Transverse colon (tissue), 4 donors: ENCODE measurements at regions not wholly inside any gene's neighbourhood (a gene's known extent, or its start where the extent isn't known, plus 50 kb on each side); places are given as distances from the start of the nearest gene placed in this dataset.

Experiments used
- DNase-seq: peaks from one replicate; pipeline ENCODE4 v3.0.0-alpha.2; 2019
- H3K27ac ChIP-seq, 4 donors: fragments of 200-600 bp; sonication (generic); 2 replicates each; pipeline ENCODE4 v1.5.1; 2016 to 2018; ENCODE audit warnings: inconsistent platforms in 4 of 4
- H3K27me3 ChIP-seq: fragments of 200-600 bp; sonication (generic); 2 replicates; pipeline ENCODE4 v1.5.1; 2017; ENCODE audit warnings: inconsistent platforms
- H3K36me3 ChIP-seq, 4 donors: fragments of 200-600 bp; sonication (generic); 2 replicates each; pipeline ENCODE4 v1.5.1; 2017 to 2019; ENCODE audit warnings: inconsistent platforms in 4 of 4
- H3K4me1 ChIP-seq, 4 donors: fragments of 200-600 bp; sonication (generic); 2 replicates each; pipeline ENCODE4 v1.5.1; 2017 to 2020; ENCODE audit warnings: inconsistent platforms in 4 of 4
- H3K4me3 ChIP-seq, 4 donors: fragments of 200-600 bp; sonication (generic); 1 replicate in 1 of 4; 2 replicates in 3 of 4; pipeline versions ENCODE4 v1.5.1 to v1.6.1; 2017 to 2019; ENCODE audit warnings: inconsistent platforms in 4 of 4
- H3K9me3 ChIP-seq, 2 donors: fragments of 200-600 bp; sonication (generic); 2 replicates each; pipeline ENCODE4 v1.5.1; 2017 to 2019; ENCODE audit warnings: inconsistent platforms in 2 of 2
- EP300 ChIP-seq: sonication (generic); formaldehyde crosslinking; IDR thresholded peaks from one replicate; pipeline ENCODE4 v1.6.1; 2017; ENCODE audit warnings: antibody characterized with exemption, low read depth
- POLR2A ChIP-seq: fragments of 450-650 bp; IDR thresholded peaks from one replicate; pipeline ENCODE4 v1.6.1; 2016; ENCODE audit warnings: antibody characterized with exemption, mild to moderate bottlenecking, moderate library complexity
- POLR2AphosphoS5 ChIP-seq, 3 donors: sonication (generic); formaldehyde crosslinking; IDR thresholded peaks; one replicate each; pipeline ENCODE4 v1.6.1; 2016; ENCODE audit warnings: antibody characterized with exemption in 3 of 3
- WGBS, 2 donors: methylation state at CpG; one replicate each; pipeline ENCODE4 v1.1.5; 2018; ENCODE audit warnings: low coverage in 1 of 2; 5-methylcytosine and 5-hydroxymethylcytosine counted together
- in situ Hi-C, 4 donors: fragments of 200-750 bp; cut with MboI; loops; one replicate each; pipeline versions ENCODE4 v1.15.0 to v1.15.1; 2017; ENCODE audit warnings: low sequenced_read_pairs in 3 of 4, low pct_ligation_motif_present in 1 of 4, low pct_unique_long_range_greater_than_20kb in 1 of 4
- intact Hi-C: fragments of 100-400 bp; cut with DNase I; formaldehyde crosslinking; loops from one replicate; pipeline ENCODE4 v1.15.1; 2023; ENCODE audit warnings: low total_unique reads
- TF ChIP-seq, protein P1 (sequence below), 5 experiments: fragments of 200-600 bp in 3 of 5; fragments of 450-650 bp in 2 of 5; sonication (generic) in 3 of 5; IDR thresholded peaks; 1 replicate in 2 of 5; 2 replicates in 3 of 5; pipeline ENCODE4 v1.5.1; 2016 to 2017; ENCODE audit warnings: antibody characterized with exemption in 5 of 5, inconsistent platforms in 3 of 5, mild to moderate bottlenecking in 2 of 5, moderate library complexity in 1 of 5

GRCh38 chr3:104582092-104582491 lies 784.6 kb upstream of the ALCAM start:
- TF ChIP-seq EP300 (no peak), POLR2A (no peak), POLR2AphosphoS5 (IDR thresholded peaks at IDR 0.05) (no peak)
- TF ChIP-seq, protein P1, sequence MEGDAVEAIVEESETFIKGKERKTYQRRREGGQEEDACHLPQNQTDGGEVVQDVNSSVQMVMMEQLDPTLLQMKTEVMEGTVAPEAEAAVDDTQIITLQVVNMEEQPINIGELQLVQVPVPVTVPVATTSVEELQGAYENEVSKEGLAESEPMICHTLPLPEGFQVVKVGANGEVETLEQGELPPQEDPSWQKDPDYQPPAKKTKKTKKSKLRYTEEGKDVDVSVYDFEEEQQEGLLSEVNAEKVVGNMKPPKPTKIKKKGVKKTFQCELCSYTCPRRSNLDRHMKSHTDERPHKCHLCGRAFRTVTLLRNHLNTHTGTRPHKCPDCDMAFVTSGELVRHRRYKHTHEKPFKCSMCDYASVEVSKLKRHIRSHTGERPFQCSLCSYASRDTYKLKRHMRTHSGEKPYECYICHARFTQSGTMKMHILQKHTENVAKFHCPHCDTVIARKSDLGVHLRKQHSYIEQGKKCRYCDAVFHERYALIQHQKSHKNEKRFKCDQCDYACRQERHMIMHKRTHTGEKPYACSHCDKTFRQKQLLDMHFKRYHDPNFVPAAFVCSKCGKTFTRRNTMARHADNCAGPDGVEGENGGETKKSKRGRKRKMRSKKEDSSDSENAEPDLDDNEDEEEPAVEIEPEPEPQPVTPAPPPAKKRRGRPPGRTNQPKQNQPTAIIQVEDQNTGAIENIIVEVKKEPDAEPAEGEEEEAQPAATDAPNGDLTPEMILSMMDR (IDR thresholded peaks at IDR 0.05) = no peak
- intact Hi-C loops (no loop called here), in situ Hi-C loops (no loop called here)
- peaks cover 0 to 6% of the 10 kb centered on the region in 2 donors for H3K9me3 ChIP-seq
- no peak for DNase-seq
- no peaks in the 10 kb centered on the region for H3K4me1 ChIP-seq
- H3K27ac ChIP-seq = no peak overlapping the region
- no peak overlapping the region for H3K4me3 ChIP-seq
- no peaks in the 10 kb centered on the region for H3K27me3 ChIP-seq
- no peaks in the 10 kb centered on the region for H3K36me3 ChIP-seq

GRCh38 chr3:104584682-104585081 lies 782.0 kb upstream of the ALCAM start:
- no peak for DNase-seq
- Histone ChIP-seq H3K4me3 (no peak overlapping the region), H3K9me3 (peaks cover 0 to 2% of the 10 kb centered on the region in 2 donors), H3K36me3 (no peaks in the 10 kb centered on the region), H3K27ac (no peak overlapping the region), H3K4me1 (no peaks in the 10 kb centered on the region), H3K27me3 (no peaks in the 10 kb centered on the region)
- 65 to 66% methylated on average over 4 to 5 of the region's 5 CpGs for WGBS, 2 donors
- TF ChIP-seq POLR2AphosphoS5 (IDR thresholded peaks at IDR 0.05) (no peak), POLR2A (no peak), EP300 (no peak)
- TF ChIP-seq, protein P1 (IDR thresholded peaks at IDR 0.05) = no peak
- intact Hi-C loops = no loop called here
- in situ Hi-C loops = no loop called here

GRCh38 chr3:104586344-104586743 lies 780.4 kb upstream of the ALCAM start:
- intact Hi-C loops = no loop called here
- no peak for DNase-seq
- Histone ChIP-seq H3K27ac (no peak overlapping the region), H3K9me3 (peaks cover 0 to 3% of the 10 kb centered on the region in 2 donors), H3K4me1 (no peaks in the 10 kb centered on the region), H3K27me3 (no peaks in the 10 kb centered on the region), H3K4me3 (no peak overlapping the region), H3K36me3 (no peaks in the 10 kb centered on the region)
- in situ Hi-C loops = no loop called here
- TF ChIP-seq, protein P1 (IDR thresholded peaks at IDR 0.05) = no peak
- TF ChIP-seq POLR2AphosphoS5 (IDR thresholded peaks at IDR 0.05) (no peak), POLR2A (no peak), EP300 (no peak)

GRCh38 chr3:104588442-104588841 lies 778.3 kb upstream of the ALCAM start:
- in situ Hi-C loops (no loop called here), intact Hi-C loops (no loop called here)
- Histone ChIP-seq H3K9me3 (peaks cover 0 to 3% of the 10 kb centered on the region in 2 donors), H3K27me3 (no peaks in the 10 kb centered on the region), H3K4me1 (no peaks in the 10 kb centered on the region), H3K27ac (no peak overlapping the region), H3K36me3 (no peaks in the 10 kb centered on the region), H3K4me3 (no peak overlapping the region)
- DNase-seq = no peak
- 54 to 60% methylated on average over 3 of the region's 3 CpGs for WGBS, 2 donors
- TF ChIP-seq, protein P1 (IDR thresholded peaks at IDR 0.05) = no peak
- TF ChIP-seq EP300 (no peak), POLR2A (no peak), POLR2AphosphoS5 (IDR thresholded peaks at IDR 0.05) (no peak)
